Activated CD4-positive, alpha-beta T cell treated with anti-CD3 and anti-CD28 coated beads, Interleukin-2, amount 50 U/mL, for 1 hour (primary cell): ENCODE measurements at regions not wholly inside any gene's neighbourhood (a gene's known extent, or its start where the extent isn't known, plus 50 kb on each side); places are given as distances from the start of the nearest gene placed in this dataset.

ENCODE experiments used
- DNase-seq: peaks from one replicate; pipeline ENCODE4 v3.0.0-alpha.2; 2020

- DNase-seq, result no peak
These were observed 626.6 kb upstream of the TMEM132C start for GRCh38 chr12:127640181-127640886.

- no peak for DNase-seq
These were observed 624.8 kb upstream of the TMEM132C start for GRCh38 chr12:127642208-127642607.

- DNase-seq, result no peak
These were observed 618.6 kb upstream of the TMEM132C start for GRCh38 chr12:127648321-127648720.

DNA sequence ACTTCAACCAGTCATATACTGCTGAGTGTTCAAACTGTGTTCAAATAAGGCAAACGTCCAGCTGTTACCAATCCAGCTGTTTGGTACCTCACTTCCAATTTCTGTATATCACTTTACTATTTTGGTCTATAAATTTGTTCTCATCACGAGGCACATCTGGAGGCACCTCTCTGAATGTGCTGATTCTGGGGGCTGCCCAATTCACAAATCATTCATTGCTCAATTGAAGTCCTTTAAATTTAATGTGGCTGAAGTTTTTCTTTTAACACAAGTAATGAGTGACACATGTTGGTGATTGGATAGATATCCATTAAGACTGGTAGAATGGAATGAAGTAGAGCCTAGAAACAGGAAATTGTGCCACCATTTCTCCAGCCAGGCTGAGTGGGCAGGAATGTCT lies 617.0 kb upstream of the TMEM132C start:
- no peak for DNase-seq

GRCh38 chr12:127650626-127651025 lies 616.3 kb upstream of the TMEM132C start:
- no peak for DNase-seq

- no peak for DNase-seq
These were observed 614.7 kb upstream of the TMEM132C start for GRCh38 chr12:127652281-127652680.

DNA sequence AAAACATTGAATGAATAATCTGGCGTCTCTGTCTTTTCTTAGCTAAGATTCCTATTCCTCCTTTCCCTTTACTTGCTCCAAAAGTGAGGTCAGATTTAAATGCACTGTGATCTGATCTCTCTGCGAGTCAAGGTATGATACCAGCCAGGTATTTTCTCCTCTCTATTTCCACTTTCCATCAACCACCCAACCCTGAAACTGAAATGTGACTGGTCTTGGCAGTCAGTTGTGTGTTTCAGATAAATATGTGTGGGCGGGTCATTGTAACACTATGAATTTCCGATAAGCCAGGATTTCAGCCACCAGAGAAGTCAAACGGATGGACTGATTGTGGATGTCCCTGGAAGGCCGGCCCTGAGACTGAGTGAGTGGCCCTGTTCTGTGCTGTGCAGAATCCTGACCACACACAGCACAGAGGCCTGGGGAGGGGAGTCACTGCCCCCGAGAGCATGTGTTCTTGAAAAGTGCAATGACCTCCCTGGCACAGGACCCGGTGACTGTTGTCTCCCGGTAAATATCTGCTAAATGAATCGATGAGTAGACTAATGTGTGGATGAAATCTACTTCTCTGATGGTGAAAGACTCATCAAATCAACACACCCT lies 612.5 kb upstream of the TMEM132C start:
- no peak for DNase-seq

- no peak for DNase-seq
These were observed 611.3 kb upstream of the TMEM132C start for GRCh38 chr12:127655691-127656090.

GRCh38 chr12:127656266-127656665 lies 610.7 kb upstream of the TMEM132C start:
- DNase-seq, result no peak

GRCh38 chr12:127657036-127657435 lies 609.9 kb upstream of the TMEM132C start:
- DNase-seq, result no peak

DNA sequence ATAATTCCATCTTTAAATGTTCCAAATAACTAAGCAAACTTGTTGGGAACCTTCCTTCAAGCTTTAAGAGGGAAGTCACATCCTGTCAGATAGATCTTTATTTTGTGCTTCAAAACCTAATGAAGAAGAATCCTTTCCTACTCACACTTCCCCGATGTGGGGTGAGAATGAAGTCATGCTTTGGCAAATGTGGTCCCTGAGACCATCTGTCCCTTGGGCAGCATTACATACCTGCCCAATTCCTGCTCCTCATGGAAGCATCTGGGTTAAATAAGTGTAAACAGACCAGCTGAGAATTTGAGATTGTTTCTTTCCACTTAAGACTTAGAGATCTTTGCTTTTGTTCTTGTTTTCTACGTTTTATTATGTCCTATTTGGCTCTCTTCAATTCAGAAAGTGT lies 606.0 kb upstream of the TMEM132C start:
- DNase-seq, result no peak

- no peak for DNase-seq
These were observed 603.3 kb upstream of the TMEM132C start for GRCh38 chr12:127663716-127664115.

GRCh38 chr12:127664901-127665300 lies 602.1 kb upstream of the TMEM132C start:
- DNase-seq, result no peak

DNA sequence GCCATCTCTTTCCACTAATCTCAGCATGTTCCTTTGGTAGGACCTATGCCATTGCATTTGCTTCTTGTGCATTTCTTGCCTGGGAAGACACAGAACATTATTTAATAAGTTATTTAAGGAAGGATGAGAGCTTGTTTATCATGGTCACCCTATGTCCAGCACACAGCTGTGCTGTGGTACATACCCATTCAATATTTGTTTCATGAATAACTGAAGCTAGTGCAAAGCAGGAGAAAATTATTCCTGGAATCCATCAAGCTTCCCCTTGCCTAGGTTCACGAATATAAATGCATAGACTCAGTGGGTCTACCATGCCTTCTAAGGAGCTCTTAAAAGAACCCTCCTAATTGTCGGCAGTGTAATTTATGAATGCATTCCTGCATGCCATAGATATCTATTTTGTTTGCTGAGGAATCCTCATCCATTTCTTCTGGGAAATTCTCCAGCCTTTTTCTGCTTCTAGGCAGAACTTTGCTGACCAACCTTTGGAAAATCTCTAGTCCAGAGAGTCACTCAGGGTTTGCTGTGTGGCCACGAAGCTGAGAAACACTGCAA lies 599.8 kb upstream of the TMEM132C start:
- no peak for DNase-seq

DNA sequence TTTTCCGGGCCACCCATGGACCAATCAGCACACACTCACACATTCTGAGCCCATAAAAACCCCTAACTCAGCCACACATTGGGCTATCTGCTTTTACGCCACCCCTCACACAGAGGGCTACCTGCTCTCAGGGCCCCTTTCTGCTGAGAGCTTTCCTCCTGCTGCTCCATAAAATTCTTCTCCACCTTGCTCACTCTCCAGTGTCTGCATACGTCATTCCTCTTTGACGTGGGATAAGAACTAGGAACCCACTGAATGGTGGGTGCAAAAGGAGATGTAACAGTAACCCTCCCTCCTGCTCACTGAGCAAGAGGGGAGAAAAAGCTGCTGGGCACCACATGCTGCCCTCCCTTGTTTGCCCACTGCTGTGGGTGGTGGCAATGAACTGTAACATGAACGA lies 596.7 kb upstream of the TMEM132C start:
- DNase-seq, result no peak

DNA sequence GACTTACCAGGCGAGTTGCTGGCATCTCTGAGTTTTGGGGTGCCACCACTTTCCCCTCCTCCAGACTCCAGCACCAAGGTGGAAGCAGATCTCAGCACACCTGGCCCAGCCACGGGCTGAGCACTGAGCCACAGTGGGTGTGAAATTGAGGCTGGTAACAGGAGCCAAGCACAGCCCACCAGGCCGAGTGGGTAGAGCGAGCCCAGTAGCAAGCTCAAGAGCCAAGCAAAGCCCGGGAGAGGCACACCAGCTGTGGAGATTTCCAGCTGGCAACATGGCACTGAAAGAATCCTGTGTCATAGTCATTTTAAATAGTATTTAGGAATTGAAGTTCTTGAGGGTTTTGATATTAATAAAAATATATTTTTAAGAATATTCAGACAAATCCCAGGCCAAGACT lies 596.2 kb upstream of the TMEM132C start:
- no peak for DNase-seq

DNA sequence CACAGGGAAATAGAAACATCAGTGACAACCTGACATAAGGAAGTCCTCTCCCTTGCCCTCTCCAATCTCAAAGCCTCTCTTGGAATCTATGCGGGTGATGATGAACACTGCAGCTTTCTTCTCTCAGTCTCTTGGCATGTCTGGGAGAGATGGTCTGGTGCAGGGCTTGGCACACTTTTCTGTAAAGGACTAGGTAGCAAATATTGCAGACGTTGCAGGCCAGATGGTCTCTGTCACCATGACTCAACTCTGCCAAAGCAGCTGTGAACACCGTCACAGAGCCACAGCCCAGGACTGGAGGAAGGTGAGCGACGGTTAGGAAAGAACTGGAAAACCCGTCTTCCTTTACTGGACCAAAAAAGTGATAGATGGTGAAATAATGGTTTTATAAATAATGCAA lies 591.0 kb upstream of the TMEM132C start:
- no peak for DNase-seq

- DNase-seq, result peak; percentile 31
These were observed 589.3 kb upstream of the TMEM132C start for GRCh38 chr12:127677537-127678131.

DNA sequence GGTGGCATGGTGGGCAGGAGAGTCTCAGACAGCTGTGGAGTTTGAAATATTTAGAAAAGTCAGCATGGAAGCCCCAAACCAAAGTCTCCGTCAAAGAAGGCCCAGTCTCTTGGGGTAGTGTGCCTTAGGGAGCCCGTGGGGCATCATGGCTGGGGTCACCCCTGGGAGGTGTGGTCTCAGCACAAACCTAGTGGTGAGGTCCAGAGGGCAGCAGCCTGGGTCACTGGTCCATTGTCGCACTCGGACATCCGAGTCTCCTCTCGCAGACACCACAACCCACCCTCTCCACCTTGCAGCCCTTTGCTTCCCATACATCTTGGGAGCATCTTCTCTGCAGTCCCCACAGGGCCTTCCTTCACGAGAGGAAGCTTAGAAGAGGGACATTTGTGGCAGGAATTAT lies 588.0 kb upstream of the TMEM132C start:
- DNase-seq, result no peak

DNA sequence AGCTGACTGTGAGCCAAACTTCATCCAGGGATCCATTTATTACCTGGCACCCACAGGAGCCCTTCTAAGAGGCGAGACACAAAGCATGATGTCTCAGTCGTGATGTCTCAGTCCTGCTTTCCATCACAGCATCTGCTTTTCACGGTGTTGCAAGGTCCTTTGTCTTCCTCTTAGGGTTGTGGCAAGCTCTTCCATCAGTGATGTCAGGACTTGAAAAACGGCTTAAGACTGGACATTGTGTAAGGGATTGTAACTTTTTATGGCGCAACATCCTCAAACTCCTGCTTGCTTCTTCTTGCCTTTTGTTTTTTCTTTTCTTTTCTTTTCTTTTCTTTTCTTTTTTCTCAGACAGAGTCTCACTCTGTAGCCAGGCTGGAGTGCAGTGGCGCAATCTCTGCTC lies 586.5 kb upstream of the TMEM132C start:
- no peak for DNase-seq

DNA sequence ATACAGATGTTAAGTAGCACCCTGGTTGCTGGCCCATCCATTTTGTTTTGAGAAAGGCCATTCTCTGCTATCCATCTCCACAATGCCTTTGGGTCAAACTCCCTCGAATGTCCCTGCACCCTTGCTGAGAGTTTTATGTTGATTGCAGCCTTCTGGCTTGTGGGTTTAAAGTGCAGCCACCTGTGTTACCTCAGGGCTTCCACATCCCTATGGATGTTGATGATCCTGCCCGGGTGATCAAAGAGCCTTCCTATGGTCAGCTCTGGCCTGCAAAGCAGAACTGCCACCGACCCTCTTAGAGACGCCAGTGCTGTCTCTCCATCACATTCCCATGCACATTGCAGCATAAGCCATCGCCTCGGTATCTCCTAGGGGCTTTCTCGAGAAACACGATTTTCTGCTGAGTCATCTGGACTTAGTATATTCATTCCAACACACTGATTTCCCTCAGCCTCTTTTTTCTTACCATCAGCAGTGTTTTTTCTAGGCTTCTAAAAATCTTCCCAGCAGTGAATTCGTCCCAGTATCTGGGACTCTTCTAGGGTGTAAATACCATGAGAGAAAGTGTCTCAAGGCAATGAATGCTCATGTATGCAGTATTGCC lies 585.7 kb upstream of the TMEM132C start:
- DNase-seq, result no peak

- DNase-seq, result no peak
These were observed 581.5 kb upstream of the TMEM132C start for GRCh38 chr12:127685491-127685890.

DNA sequence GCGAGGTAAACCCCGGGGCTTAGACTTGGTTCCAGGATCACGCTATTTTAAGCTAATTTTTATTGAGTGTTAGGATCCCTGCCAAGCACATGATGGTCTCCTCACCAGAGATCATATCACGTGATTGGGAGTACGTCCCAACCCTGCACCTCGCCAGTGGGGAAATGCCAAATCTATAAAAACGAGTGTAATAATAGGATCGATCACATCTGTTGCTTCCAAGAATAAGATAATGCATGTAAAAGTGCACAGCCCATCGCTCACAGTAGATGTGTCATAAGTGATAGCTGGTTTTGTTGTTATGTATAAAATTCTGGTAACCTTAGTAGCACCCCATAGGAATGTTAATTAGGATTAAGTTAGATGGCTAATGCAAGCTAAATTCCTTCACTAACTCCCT lies 581.0 kb upstream of the TMEM132C start:
- no peak for DNase-seq

DNA sequence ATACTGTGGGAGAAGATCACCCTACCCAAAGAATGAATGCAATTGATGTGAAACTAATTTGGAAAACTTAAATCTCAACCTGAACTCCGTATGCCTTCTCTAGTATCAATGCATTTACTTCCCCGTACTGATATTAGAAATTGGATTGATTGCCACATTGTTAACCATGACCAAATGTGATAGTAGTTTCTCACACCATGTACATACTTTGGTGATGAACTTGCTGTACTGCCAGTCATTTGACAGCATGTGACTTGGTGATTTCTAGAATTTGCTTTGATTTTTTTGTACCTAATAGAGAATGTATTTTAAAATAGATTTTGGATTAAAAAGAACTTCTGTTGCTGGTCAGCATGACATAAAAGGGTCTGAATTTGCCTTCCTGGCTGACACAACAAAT lies 579.8 kb upstream of the TMEM132C start:
- no peak for DNase-seq
